Fibroblast of lung (primary cell): ENCODE measurements at regions not wholly inside any gene's neighbourhood (a gene's known extent, or its start where the extent isn't known, plus 50 kb on each side); places are given as distances from the start of the nearest gene placed in this dataset.

ENCODE experiments used
- DNase-seq, 2 donors: peaks; one replicate each; pipeline versions ENCODE4 v3.0.0 to v3.0.0-alpha.2; 2010; ENCODE audit warnings: low read depth in 2 of 2
- H2AFZ ChIP-seq: 2 replicates; pipeline ENCODE4 v1.5.1; 2012; ENCODE audit warnings: low read length, control low read depth, inconsistent platforms
- H3K27ac ChIP-seq: 2 replicates; pipeline ENCODE4 v1.5.1; 2011; ENCODE audit warnings: low read length, control low read depth; ENCODE audit not compliant: insufficient read depth
- H3K27me3 ChIP-seq: 2 replicates; pipeline ENCODE4 v1.5.1; 2011; ENCODE audit warnings: mild to moderate bottlenecking, low read length; ENCODE audit not compliant: control insufficient read depth, insufficient read depth
- H3K36me3 ChIP-seq: 2 replicates; pipeline ENCODE4 v1.5.1; 2011; ENCODE audit warnings: low read length; ENCODE audit not compliant: control insufficient read depth, insufficient read depth
- H3K4me1 ChIP-seq: 2 replicates; pipeline ENCODE4 v1.5.1; 2011; ENCODE audit warnings: low read length; ENCODE audit not compliant: control insufficient read depth, insufficient read depth; ENCODE audit errors: extremely low read depth
- H3K4me2 ChIP-seq: 2 replicates; pipeline ENCODE4 v1.5.1; 2011; ENCODE audit warnings: low read length, control low read depth; ENCODE audit not compliant: insufficient read depth; ENCODE audit errors: extremely low read depth
- H3K4me3 ChIP-seq, 4 experiments: fragments of 200-600 bp in 1 of 4; sonication (generic) in 1 of 4; replicated peaks in 1 of 4; 2 replicates each; pipeline ENCODE4 v1.5.1; 2011 to 2016; ENCODE audit warnings: low read length in 4 of 4, low read depth in 3 of 4, mild to moderate bottlenecking in 3 of 4, control low read depth in 2 of 4, inconsistent platforms in 1 of 4, mixed read lengths in 1 of 4; ENCODE audit not compliant: insufficient read depth in 1 of 4; ENCODE audit errors: control extremely low read depth in 1 of 4
- H3K79me2 ChIP-seq: 2 replicates; pipeline ENCODE4 v1.5.1; 2012; ENCODE audit warnings: mild to moderate bottlenecking, low read length, inconsistent platforms; ENCODE audit not compliant: control insufficient read depth, insufficient read depth
- H3K9ac ChIP-seq: 2 replicates; pipeline ENCODE4 v1.5.1; 2011; ENCODE audit warnings: mild to moderate bottlenecking, low read length, control low read depth; ENCODE audit not compliant: insufficient read depth
- H3K9me3 ChIP-seq: 2 replicates; pipeline ENCODE4 v1.5.1; 2012; ENCODE audit warnings: low read depth, low read length; ENCODE audit not compliant: control insufficient read depth, insufficient read depth
- H4K20me1 ChIP-seq: 2 replicates; pipeline ENCODE4 v1.5.1; 2011; ENCODE audit warnings: low read length; ENCODE audit not compliant: control insufficient read depth, insufficient read depth; ENCODE audit errors: extremely low read depth
- CTCF ChIP-seq, 2 donors: IDR thresholded peaks in 1 of 2; conservative IDR thresholded peaks in 1 of 2; 1 replicate in 1 of 2; 2 replicates in 1 of 2; pipeline ENCODE4 v1.5.1; 2011 to 2012; ENCODE audit warnings: low read length in 2 of 2, control low read depth in 1 of 2, inconsistent platforms in 1 of 2, low read depth in 1 of 2, mild to moderate bottlenecking in 1 of 2
- EZH2 ChIP-seq: IDR thresholded peaks from 2 replicates; pipeline ENCODE4 v1.5.1; 2012; ENCODE audit warnings: low read length, control low read depth, mild to moderate bottlenecking; ENCODE audit errors: missing control alignments

GRCh38 chr4:25547343-25547742, 108.3 kb upstream of the SLC34A2 start:
- no peaks in the 10 kb centered on the region for H3K9me3 ChIP-seq
- no peak overlapping the region for H3K27ac ChIP-seq
- no peak for TF ChIP-seq EZH2
- no peak for TF ChIP-seq CTCF (conservative IDR thresholded peaks at IDR 0.05 in 1 of 2, IDR thresholded peaks at IDR 0.05 in 1 of 2; ENCODE audit: low read depth in 1 of 2, low read length in 2 of 2)
- H3K4me3 ChIP-seq: no peak overlapping the region
- no peak for DNase-seq
- no peak overlapping the region for H2AFZ ChIP-seq
- no peaks in the 10 kb centered on the region for H3K4me1 ChIP-seq
- H3K36me3 ChIP-seq: no peaks in the 10 kb centered on the region
- H3K9ac ChIP-seq: no peak overlapping the region
- H3K27me3 ChIP-seq: no peaks in the 10 kb centered on the region
- no peaks in the 10 kb centered on the region for H3K79me2 ChIP-seq
- no peaks in the 10 kb centered on the region for H4K20me1 ChIP-seq
- no peak overlapping the region for H3K4me2 ChIP-seq

GRCh38 chr4:25549413-25549812, 106.2 kb upstream of the SLC34A2 start:
- Histone ChIP-seq H4K20me1 (no peaks in the 10 kb centered on the region), H3K4me3 (no peak overlapping the region), H3K9me3 (no peaks in the 10 kb centered on the region), H3K27me3 (no peaks in the 10 kb centered on the region), H2AFZ (no peak overlapping the region), H3K36me3 (no peaks in the 10 kb centered on the region), H3K4me1 (no peaks in the 10 kb centered on the region), H3K79me2 (no peaks in the 10 kb centered on the region), H3K4me2 (no peak overlapping the region), H3K9ac (no peak overlapping the region), H3K27ac (no peak overlapping the region)
- TF ChIP-seq CTCF (conservative IDR thresholded peaks at IDR 0.05 in 1 of 2, IDR thresholded peaks at IDR 0.05 in 1 of 2; ENCODE audit: low read depth in 1 of 2, low read length in 2 of 2) (no peak), EZH2 (no peak)
- DNase-seq: no peak

GRCh38 chr4:25550376-25551030, 105.1 kb upstream of the SLC34A2 start:
- H3K36me3 ChIP-seq: no peaks in the 10 kb centered on the region
- H3K4me2 ChIP-seq: no peak overlapping the region

More at GRCh38 chr4:25550376-25551030, 105.1 kb upstream of the SLC34A2 start:
- Histone ChIP-seq H3K4me3 (no peak overlapping the region), H3K4me1 (no peaks in the 10 kb centered on the region), H3K9ac (no peak overlapping the region), H3K27me3 (no peaks in the 10 kb centered on the region), H4K20me1 (no peaks in the 10 kb centered on the region), H3K9me3 (no peaks in the 10 kb centered on the region), H3K27ac (no peak overlapping the region), H2AFZ (no peak overlapping the region), H3K79me2 (no peaks in the 10 kb centered on the region)
- no peak for TF ChIP-seq EZH2
- no peak for TF ChIP-seq CTCF (conservative IDR thresholded peaks at IDR 0.05 in 1 of 2, IDR thresholded peaks at IDR 0.05 in 1 of 2; ENCODE audit: low read depth in 1 of 2, low read length in 2 of 2)
- no peak for DNase-seq
